ENCODE measurements at regions not wholly inside any gene's neighbourhood (a gene's known extent, or its start where the extent isn't known, plus 50 kb on each side); places are given as distances from the start of the nearest gene placed in this dataset.

- Mint-ChIP-seq H3K27me3 (peaks cover 8% of the 10 kb centered on the region), H3K4me3 (no peak overlapping the region), H3K36me3 (ENCODE audit: low read depth) (no peaks in the 10 kb centered on the region), H3K4me1 (ENCODE audit: low read depth) (peaks cover 25% of the 10 kb centered on the region), H3K27ac (no peak overlapping the region), H3K9me3 (no peaks in the 10 kb centered on the region)
- no peak for ATAC-seq
- ChIA-PET POLR2A (no interaction called here), CTCF (no interaction called here)
- intact Hi-C loops (cut with micrococcal nuclease), result loop anchor here (5.0 kb wide), 1 partner anchor 150 kb away; no protein-coding TSS in a partner anchor
- no peak for TF ChIP-seq CTCF (IDR thresholded peaks at IDR 0.05)
- DNase-seq, result no peak
These were observed 156.0 kb upstream of the SOX4 start for GRCh38 chr6:21437581-21437980.

GRCh38 chr6:21438237-21438985, 155.1 kb upstream of the SOX4 start:
- ATAC-seq, result peak; percentile 95
- Mint-ChIP-seq H3K4me3 (peak overlapping the region; percentile 69), H3K9me3 (no peaks in the 10 kb centered on the region), H3K36me3 (ENCODE audit: low read depth) (no peaks in the 10 kb centered on the region), H3K27me3 (peaks cover 9% of the 10 kb centered on the region), H3K4me1 (ENCODE audit: low read depth) (peaks cover 25% of the 10 kb centered on the region), H3K27ac (peak overlapping the region; percentile 91)
- intact Hi-C loops (cut with micrococcal nuclease), result loop anchor here (5.0 kb wide), 1 partner anchor 149 kb away; no protein-coding TSS in a partner anchor
- POLR2A ChIA-PET, result no interaction called here
- peak; percentile 82 for DNase-seq
- TF ChIP-seq CTCF (IDR thresholded peaks at IDR 0.05), result no peak
- CTCF ChIA-PET, result no interaction called here

- peak; percentile 50 for ATAC-seq
- TF ChIP-seq CTCF (IDR thresholded peaks at IDR 0.05), result no peak
- Mint-ChIP-seq H3K27ac (no peak overlapping the region), H3K4me1 (ENCODE audit: low read depth) (peaks cover 25% of the 10 kb centered on the region), H3K27me3 (peaks cover 10% of the 10 kb centered on the region), H3K9me3 (no peaks in the 10 kb centered on the region), H3K36me3 (ENCODE audit: low read depth) (no peaks in the 10 kb centered on the region), H3K4me3 (no peak overlapping the region)
- ChIA-PET CTCF (no interaction called here), POLR2A (no interaction called here)
- intact Hi-C loops (cut with micrococcal nuclease), result loop anchor here (5.0 kb wide), 1 partner anchor 148 kb away; no protein-coding TSS in a partner anchor
- peak; percentile 6 for DNase-seq
These were observed 154.6 kb upstream of the SOX4 start for GRCh38 chr6:21438986-21439352.

GRCh38 chr6:21441386-21441785, 152.2 kb upstream of the SOX4 start:
- Mint-ChIP-seq H3K4me1 (ENCODE audit: low read depth) (peaks cover 25% of the 10 kb centered on the region), H3K27me3 (peaks cover 14% of the 10 kb centered on the region), H3K4me3 (no peak overlapping the region), H3K36me3 (ENCODE audit: low read depth) (no peaks in the 10 kb centered on the region), H3K27ac (no peak overlapping the region), H3K9me3 (no peaks in the 10 kb centered on the region)
- no peak for ATAC-seq
- POLR2A ChIA-PET, result no interaction called here
- DNase-seq, result peak; percentile 37
- intact Hi-C loops (cut with micrococcal nuclease), result no loop called here
- TF ChIP-seq CTCF (IDR thresholded peaks at IDR 0.05), result no peak
- CTCF ChIA-PET, result no interaction called here

GRCh38 chr6:21442874-21443273, 150.7 kb upstream of the SOX4 start:
- Mint-ChIP-seq H3K27me3 (peaks cover 10% of the 10 kb centered on the region), H3K27ac (no peak overlapping the region), H3K4me1 (ENCODE audit: low read depth) (peaks cover 20% of the 10 kb centered on the region), H3K36me3 (ENCODE audit: low read depth) (no peaks in the 10 kb centered on the region), H3K4me3 (no peak overlapping the region), H3K9me3 (no peaks in the 10 kb centered on the region)
- ChIA-PET CTCF (no interaction called here), POLR2A (no interaction called here)
- DNase-seq (no peak), ATAC-seq (no peak)
- TF ChIP-seq CTCF (IDR thresholded peaks at IDR 0.05), result no peak
- intact Hi-C loops (cut with micrococcal nuclease), result no loop called here
